SKM-1 (cell line): ENCODE measurements at regions not wholly inside any gene's neighbourhood (a gene's known extent, or its start where the extent isn't known, plus 50 kb on each side); places are given as distances from the start of the nearest gene placed in this dataset.

Experiments
- DNase-seq: peaks from one replicate; lab custom pipeline; 2025; ENCODE audit not compliant: unreplicated experiment; lab: John Stamatoyannopoulos, UW

DNA sequence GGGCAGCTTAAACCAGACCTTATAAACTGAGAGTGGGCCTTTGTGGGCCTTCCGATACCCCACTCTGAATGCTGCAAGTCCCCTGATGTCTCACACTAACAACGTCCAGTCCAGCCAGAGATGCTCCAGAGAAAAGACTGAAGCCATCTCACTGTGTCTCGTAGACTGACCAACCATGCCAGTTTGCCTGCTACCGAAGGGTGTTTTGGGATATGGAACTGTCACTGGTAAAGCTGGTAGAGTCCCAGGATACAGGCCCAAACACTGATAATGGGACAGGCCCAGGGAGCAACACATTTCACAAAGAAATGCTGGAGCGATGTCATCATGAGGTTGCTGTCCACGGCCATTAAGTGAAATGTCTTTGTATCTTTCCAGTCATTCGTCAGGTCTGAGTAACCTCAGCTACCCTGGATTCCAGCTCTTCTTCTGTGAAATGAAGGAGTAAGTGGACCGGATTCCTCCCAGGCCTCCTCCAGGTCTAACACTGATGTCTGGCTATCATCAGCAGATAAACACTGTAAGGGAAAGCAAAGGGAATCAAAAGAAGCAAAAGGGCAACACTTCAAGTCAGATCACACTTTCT, 81.6 kb downstream of the SLC5A7 start:
- DNase-seq: no peak

- DNase-seq: no peak
Observed at GRCh38 chr2:108069515-108070310, 83.4 kb downstream of the SLC5A7 start.

DNA sequence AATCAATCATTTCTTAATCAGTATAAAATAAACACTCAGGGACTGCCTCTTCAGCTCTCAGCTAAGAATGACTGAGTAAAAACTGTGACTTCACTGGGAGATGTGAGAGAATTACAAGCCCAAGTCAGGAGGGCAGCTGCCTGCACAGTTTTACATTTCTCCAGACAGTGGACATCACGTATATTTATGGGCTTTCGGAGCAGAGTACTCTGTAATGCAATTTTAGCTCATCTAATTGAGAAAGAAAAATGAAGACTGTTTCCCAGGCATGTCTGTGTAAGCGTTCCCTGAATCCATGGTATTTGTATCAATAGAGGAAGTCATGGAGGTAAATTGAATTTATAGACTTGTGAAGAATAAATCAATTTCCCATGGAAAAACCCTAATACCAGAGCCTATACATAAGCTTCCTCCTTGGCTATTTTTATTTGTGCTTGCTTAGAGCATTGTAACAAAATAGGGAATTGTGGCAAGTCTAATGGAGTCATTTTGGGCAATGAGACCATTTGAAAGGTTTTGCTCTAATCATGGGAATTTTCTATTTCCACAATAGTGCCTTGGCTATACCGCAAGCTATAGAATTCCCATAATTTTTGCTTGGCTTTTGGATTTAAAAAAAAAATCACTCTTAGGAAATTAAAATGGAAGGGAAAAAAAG, 87.2 kb downstream of the SLC5A7 start:
- DNase-seq: no peak

- no peak for DNase-seq
Observed at GRCh38 chr2:108074150-108074549, 87.8 kb downstream of the SLC5A7 start.

DNA sequence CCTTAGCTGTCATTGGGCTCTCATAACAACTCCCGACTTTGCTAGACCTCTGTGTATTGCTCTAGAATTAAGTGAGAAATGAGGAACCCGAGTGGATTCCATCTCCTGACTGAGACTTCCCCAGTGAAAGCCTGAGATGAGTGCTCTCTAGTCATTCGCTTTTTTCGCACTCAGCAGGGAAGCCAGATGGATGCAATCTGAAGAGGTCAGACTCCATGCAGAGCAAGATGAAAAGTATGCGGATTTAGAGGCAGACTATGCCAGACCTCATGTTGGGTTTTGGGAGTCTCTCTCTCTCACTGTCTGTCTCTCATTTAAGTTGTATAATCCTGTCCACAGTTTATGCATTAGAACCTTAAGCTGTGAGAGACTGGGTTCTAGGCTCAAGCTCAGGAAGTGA, 88.6 kb downstream of the SLC5A7 start:
- DNase-seq: no peak

- DNase-seq: no peak
Observed at GRCh38 chr2:108076527-108076926, 90.2 kb downstream of the SLC5A7 start.

GRCh38 chr2:108079736-108080135, 93.4 kb downstream of the SLC5A7 start:
- DNase-seq: peak; percentile 49

DNA sequence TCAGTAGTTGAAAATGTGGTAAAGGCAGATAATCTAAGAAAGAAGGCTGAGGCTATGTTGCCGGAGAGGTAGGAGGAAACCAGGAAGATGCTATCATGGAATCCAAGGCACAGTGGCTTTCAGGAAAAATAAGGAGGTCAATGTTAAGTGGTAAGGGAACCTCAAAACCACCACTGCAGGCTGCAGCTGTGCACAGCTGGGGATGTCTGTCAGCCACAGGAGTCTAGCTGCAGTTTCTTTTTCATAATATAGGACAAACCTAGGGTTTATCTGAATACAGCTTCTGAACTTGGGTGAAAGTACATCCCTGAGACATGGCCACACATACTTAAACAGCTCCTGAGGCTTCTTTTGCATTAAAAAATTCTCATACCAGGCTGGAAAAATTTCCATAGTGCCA, 93.9 kb downstream of the SLC5A7 start:
- no peak for DNase-seq

GRCh38 chr2:108082978-108083377, 96.7 kb downstream of the SLC5A7 start:
- DNase-seq: no peak

DNA sequence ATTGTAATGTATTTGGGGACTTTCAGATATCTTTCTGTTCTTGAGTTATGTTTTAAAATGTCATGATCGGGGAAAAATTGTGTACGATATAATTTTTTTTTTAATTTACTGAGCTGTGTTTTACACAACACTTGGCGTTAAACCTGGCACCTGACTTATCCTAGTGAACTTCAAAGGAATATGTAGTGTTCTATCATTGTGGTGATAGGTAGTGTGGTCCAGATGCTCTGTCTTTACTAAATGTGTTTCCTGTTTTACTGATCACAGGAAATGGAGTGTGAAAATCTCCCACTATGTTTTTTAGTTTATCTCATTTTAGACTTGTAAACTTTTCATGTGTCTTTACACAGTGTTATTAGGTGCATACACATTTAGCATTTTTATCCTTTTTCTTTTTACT, 98.0 kb downstream of the SLC5A7 start:
- no peak for DNase-seq

GRCh38 chr2:108092886-108093285, 106.6 kb downstream of the SLC5A7 start:
- peak; percentile 65 for DNase-seq

GRCh38 chr2:108101481-108101880, 115.2 kb downstream of the SLC5A7 start:
- no peak for DNase-seq

GRCh38 chr2:108106731-108107130, 120.4 kb downstream of the SLC5A7 start:
- DNase-seq: no peak

GRCh38 chr2:108111936-108112335, 125.6 kb downstream of the SLC5A7 start:
- DNase-seq: no peak

GRCh38 chr2:108115868-108116267, 123.9 kb upstream of the SULT1C3 start:
- no peak for DNase-seq

DNA sequence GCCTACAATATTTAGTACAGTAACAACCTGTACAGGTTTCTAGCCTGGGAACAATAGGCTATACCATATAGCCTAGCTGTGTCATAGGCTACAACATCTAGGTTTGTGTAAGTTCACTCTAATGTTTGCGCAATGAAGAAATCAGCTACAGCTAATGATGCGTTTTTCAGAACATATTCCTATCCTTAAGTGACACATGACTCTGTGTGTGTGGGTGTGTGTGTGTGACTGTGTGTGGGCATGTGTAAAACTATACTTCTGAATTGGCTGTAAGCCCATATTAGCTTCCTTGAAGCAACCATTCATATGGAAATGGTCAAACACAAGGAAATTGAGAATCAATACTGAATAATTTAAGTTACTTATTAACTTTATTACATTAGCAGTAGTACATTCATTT, 120.8 kb upstream of the SULT1C3 start:
- no peak for DNase-seq

DNA sequence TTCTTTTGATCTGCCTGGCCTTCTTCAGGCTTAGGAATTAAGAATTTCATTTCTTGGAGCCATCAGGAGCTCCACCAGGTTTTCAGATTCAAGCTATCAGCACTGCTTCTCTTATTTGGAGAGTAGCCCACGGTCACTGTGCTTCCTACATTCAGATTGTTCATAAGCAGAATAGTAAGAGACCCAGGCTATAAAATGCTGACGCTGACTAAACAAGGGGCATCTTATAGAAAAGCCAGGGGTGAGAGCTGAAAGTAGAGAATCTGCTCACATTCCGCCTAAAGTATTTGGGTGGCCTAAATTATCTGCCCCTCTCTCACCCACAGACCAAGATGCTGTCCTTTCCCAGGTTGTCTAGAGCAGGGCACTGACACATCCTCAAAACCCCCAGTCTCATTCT, 120.3 kb upstream of the SULT1C3 start:
- DNase-seq: no peak

DNA sequence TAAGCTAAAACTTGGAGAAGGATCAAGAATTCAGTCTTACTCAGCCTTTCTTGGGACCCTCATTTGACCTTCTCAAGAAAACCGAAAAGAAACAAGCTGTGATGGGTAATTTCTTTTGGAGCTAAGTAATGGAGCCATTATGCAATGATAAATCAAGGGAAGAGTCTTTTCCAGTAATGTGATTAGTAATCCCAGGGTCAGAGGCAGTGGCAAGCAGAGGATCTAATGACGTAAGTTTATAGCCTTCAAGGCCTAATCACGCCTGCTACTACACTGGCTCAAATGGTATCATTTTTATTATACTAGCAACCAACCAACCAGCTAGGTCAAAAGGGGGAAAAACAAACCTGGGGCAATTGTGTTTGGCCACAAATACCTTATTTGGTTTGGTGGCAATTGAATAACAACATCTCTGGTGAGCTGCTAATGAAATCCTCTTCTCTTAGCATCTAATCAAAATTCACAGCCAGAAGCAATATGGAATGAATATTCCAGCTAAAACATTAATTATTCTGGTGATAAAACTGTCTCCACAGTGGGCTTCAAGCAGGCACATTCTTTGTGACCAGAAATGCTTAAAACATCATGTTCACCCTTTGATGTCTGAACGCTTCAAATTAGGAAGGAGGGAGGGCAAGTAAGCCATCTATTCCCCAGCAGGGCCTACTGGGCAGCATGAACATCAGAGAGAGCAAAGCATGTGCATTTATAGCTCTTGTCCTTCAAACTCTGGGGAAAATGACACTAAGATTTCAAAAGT, 114.9 kb upstream of the SULT1C3 start:
- DNase-seq: no peak

DNA sequence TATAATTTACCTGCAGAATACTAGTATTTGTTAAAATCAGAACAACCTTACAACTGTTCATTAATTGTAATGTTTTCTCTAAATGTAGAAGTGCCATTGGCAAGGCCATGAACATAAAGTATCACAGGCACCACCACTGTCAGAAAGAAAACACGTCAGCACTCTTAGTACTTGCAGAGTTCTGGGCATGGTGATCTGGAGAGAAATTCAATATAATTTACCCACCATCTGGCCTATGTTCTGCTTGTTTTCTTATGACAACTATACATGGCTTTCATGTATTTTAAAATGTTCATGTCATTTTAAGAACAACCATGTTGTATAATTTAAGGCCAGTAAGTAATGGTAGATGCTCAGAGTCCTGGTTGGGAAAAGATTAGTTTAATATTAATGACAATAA, 114.2 kb upstream of the SULT1C3 start:
- DNase-seq: no peak

- DNase-seq: no peak
Observed at GRCh38 chr2:108128249-108128648, 111.5 kb upstream of the SULT1C3 start.

DNA sequence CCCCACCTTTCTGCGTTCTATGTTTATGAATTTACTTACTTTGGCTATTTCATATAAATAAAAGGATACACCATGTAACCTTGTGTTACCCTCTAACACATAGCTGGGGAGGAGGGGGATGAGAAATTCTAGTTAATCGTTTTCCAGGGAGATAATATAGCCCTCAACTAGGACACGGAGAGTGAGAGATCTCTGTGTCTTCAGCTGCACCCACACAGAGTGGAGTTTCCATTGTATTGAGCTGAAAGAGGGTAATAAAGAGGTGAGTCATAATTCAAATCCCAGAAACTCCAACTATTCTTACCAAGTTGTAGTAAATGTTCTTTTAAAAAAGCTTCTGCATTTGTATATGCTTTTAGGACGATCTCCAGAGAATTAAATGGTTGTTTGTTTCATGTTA, 110.1 kb upstream of the SULT1C3 start:
- DNase-seq: no peak

- DNase-seq: no peak
Observed at GRCh38 chr2:108133457-108133856, 106.3 kb upstream of the SULT1C3 start.
